ENCODE measurements at regions not wholly inside any gene's neighbourhood (a gene's known extent, or its start where the extent isn't known, plus 50 kb on each side); places are given as distances from the start of the nearest gene placed in this dataset.
"Not testable (repeated sequence)": the region's sequence is repeated elsewhere in the genome, so short reads cannot be mapped to it uniquely, and the experiment has no call there.

DNA sequence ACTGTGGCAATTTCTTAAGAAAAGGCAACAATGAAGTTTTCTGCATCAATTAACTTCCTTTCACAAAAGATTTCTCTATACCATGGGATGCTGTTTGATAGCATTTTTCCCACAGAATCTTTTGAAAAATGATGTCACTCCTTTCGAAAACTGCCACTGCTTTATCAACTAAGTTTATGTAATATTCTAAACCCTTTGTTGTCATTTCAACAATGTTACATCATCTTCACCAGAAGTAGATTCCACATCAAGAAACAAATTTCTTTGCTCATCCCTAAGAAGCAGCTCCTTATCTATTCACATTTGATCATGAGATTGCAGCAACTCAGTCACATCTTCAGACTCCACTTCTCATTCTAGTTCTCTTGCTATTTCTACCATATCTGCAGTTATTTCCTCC, 116.1 kb upstream of the KCND3 start:
- DNase-seq = no peak

DNA sequence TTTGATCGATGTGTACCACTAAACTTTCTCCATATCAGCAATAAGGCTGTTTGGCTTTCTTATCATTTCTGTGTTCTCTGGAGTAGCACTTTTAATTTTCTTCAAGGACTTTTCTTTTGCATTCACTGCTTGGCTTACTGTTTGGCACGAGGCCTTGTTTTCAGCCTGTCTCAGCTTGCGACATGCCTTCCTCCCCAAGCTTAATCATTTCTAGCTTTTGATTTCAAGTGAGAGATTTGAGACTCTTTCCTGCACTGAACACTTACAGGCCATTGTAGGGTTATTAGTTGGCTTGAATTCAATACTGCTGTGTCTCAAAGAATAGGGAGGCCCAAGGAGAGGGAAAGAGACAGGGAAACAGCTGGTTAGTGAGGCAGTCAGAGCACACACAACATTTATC, 120.6 kb upstream of the KCND3 start:
- DNase-seq = no peak

DNA sequence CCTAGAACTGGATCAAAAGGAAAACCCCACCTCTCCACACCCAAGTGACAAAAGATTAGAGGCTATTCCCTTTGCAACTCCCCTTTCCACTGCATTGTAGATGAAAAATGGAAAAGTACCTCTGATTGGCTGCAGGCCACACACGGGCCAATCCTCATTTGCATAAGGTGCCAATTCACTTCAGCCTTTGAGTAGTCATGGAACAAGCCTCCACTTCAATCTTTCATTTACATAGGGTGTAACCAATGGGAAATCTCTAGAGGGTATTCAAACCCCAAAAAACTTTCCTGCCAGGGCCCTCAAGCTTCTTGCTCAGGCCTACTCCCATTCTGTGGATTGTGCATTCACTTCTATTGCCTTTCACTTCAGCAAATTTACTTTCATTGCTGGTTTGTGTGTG, 122.3 kb upstream of the KCND3 start:
- no peak for DNase-seq

DNA sequence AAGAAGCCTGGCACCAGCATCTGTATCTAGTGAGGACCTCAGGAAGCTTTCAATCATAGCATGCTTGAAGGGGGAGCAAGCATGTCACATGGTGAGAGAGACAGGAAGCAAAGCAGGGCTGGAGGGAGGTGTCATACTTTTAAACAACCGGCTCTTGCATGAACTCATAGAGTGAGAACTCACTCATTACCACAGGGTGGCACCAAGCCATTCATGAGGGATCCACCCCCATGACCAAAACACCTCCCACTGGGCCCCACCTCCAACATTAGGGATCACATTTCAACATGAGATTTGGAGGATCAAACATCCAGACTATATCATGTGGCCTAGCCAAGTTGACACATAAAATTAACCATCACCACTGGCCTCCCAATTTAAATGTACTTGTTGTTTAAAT, 125.1 kb upstream of the KCND3 start:
- DNase-seq = no peak

DNA sequence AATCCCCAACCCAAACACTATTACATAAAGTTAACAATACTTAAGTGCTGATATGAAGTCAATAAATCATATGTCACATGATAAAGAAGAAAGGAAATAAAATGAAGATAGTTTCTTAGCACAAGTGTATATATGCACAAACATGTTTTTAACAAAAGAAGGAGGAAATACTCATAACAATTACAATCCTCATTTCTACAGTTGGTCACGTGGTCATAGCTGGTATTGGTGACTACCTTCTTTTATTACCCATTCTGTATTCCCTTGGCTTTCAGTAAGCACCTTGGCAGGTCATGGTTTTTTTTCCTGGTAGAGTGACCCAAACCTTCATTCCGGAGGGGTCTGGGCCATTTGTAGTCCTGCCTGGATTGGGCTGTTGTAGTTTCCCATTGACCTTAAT, 137.1 kb upstream of the KCND3 start:
- DNase-seq = no peak

DNA sequence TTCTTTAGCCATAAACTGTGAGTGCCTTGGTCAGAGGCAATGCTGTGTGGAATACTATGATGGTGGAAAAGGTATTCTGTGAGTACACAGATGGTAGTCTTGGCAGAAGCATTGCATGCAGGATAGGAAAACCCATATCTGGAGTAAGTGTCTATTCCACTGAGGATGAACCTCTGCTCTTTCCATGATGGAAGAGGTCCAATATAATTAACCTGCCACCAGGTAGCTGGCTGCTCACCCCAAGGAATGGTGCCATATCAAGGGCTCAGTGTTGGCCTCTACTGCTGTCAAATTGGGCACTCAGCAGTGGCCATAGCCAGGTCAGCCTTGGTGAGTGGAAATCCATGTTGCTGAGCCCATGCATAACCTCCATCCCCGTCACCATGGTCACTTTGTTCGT, 138.1 kb upstream of the KCND3 start:
- not testable (repeated sequence) for DNase-seq

DNA sequence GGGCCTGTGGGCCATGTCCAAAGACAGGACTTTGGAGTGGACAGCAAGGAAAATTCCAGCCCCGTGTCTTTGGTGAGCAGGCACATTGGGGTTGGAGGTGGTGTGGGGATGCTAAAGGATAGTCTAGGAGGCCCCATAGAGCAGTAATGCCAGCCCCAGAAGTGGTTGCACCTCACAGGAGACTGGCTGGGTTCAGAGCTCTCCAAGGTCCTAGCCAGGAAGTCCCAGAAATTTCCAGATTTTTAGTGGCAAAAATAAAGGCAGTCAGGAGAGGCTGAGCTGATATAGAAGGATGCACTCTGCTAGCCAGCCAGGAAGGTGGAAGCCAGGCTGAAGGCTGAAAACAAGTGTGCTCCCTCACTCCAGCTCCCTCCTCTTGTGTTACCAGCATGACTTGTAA, 144.0 kb upstream of the KCND3 start:
- DNase-seq = no peak

DNA sequence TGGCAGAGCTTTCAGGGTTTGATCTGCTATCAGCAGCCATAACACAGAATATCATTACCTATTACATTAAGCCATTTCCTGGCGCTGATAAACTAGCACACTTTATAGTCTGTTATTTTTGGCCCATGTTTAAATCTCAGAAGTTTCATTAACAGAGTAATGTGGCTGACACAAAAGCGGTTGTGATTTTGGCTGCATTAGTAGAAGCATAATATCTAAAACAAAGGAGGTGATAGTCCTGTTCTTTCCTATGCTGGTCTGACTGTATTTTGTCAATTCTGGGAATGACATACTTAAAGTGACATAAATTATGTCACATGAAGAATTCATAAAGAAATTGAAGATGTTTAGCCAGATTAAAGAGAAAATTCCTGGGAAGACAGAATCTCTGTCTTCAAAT, 151.3 kb upstream of the KCND3 start:
- no peak for DNase-seq

DNA sequence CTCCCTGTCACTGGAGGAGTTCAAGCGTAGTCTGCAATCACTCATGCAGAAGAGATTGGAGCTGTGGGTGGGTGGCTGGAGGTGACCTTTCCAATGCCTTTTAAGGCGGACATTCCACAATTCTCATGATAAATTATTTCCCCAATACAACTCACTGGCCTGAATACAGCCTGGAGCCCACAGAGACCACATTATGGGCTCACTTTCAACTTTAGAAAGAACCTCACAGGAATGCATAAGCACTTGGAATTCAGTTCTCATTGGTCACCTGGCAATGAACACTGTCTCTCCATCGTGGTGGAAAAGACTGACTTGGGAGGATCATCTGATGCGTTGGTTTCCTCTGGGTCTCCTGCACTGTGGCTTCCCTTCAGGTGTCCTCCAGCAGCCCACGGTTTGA, 151.8 kb upstream of the KCND3 start:
- no peak for DNase-seq

DNA sequence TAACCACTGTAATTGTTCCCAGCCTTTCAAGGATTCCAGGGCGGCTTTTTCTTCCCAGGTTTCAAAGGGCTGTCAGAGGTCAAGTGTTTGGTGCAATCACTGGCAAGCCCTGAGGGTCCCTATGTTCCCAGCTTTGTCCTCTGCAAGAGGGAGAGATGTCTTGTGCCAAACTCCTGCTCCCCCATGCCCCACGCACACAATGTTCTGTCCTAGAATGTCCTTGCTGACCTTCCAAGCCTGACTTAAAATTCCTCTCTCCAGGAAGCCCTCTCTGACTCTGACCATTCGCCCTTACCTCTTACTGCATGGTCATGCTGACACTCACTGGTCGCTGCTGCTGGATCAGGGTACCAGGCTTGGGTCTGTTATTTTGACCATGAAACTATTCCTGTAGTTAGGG, 152.5 kb upstream of the KCND3 start:
- DNase-seq = no peak

DNA sequence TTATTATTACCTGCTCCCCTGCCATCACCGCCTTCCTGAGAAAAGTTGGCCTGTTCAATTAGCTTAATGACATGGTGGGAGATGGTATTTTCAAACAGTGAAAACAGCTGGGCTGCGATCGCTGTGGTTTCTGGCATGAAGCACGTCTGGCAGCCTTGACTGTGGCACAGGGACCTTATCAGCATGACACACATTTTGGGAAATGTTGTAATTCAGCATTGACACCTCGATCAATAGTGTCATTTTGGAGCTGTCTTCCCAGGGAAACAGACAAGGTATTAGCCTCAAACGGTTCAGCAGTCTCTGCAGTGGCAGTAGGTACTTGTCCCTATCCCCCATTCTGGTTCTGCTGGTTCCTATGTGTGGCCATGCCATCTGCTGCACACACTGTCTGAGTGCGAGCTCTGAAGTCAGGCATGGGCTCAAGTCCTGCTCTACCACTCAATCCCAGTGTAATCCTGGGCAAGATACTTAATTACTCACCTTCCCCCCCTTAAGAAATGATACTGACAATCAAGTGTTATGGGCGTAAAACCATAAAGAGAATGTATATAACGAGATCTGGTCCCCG, 154.5 kb upstream of the KCND3 start:
- no peak for DNase-seq

DNA sequence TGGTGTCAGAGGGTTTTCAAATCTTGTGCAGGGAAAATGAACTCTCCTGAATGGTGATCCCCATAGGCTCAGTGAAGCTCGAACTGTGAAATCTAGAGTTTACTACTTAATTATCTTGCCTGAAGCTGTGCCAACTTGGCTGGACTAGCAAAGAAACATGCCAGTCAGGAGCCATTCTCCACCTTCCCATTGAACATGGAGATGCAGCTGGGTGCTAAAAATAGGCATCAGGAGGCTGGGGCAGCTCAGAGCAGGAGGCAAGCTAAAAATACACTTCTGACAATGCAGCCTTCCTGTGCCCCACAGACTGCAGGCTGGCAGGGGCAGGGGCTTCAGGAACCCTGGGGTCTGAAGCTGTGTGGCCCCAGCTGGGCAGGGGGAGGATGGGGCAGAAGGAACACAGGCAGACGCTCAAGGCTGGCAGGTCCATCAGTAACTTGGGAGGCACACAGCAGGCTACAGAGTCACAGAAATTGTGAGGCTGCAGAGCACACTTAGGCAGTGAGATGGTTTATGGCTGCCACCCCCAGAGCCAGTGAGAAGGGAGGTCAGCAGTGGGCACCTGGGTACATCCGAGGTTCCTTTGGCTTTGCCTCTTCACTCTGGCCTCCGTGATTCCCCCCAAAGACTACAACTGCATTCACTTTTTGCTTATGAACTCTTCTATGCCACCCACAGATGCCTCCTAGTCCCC, 155.4 kb upstream of the KCND3 start:
- no peak for DNase-seq

DNA sequence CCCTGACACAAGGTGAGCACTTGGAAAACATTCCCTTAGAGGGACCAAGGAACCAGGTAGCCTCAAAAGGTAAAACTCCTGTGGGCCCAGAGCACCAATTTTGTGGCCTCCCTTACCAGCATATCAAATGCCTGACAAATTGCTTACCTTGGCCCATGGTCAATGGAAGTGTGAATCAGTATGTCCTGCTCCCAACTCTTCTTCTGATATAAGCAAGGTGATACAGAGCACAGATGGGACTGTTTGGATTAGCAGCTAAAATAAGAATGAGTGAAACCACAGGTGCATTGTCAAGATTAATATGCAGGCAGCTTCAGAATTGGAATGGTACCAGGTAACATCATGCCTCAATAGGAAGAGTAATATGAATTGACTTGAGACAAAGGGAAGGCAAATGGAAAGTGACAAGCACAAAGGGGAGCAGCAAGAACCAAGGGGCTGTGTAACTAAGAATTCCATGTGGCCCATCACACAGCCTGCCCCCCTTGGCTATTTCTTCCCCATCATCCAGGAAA, 156.8 kb upstream of the KCND3 start:
- no peak for DNase-seq

DNA sequence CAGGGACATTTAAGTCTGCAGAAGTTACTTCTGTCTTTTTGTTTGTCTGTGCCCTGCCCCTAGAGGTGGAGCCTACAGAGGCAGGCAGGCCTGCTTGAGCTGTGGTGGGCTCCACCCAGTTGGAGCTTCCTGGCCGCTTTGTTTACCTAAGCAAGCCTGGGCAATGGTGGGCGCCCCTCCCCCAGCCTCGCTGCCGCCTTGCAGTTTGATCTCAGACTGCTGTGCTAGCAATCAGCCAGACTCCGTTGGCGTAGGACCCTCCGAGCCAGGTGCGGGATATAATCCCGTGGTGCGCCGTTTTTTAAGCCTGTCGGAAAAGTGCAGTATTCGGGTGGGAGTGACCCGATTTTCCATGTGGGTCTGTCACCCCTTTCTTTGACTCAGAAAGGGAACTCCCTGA, 170.7 kb upstream of the KCND3 start:
- DNase-seq = not testable (repeated sequence)

DNA sequence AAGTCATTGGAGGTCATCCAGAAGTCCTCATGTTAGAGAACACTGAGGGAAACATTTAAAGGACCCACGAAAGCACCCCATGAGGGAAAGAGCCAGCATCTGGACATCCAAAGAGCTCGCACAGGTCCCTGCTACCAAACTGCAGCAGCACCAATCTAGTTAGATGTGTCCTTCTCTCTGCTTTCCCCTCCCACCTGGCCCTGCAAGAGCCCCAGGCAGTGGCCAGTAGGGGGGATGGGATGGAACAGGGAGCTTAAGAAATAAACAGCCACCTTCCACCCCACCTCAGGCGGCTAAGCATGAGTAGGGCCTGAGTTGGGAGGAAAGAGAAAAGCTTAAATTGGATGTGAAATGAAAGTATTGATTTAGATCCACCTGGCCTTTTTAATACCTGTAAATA, 175.9 kb upstream of the KCND3 start:
- DNase-seq = no peak

DNA sequence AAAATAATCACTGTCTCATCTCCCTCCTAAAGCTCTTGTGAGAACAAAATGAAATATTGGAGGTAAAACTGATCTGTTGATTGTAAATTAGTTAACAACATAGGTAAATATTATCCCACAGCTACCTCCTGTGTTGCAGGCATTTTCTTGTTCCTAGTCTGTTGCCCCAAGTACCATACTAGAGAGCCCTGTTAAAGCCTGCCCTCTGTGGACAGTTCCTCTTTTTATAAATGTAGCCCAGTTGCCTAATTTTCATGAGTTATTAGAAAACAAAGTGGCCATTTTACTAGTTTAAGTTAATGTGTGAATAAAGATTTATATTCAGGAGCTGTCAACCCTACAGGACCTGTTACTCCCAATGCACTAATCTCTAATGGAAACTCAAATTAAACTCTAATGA, 180.0 kb upstream of the KCND3 start:
- DNase-seq = no peak

DNA sequence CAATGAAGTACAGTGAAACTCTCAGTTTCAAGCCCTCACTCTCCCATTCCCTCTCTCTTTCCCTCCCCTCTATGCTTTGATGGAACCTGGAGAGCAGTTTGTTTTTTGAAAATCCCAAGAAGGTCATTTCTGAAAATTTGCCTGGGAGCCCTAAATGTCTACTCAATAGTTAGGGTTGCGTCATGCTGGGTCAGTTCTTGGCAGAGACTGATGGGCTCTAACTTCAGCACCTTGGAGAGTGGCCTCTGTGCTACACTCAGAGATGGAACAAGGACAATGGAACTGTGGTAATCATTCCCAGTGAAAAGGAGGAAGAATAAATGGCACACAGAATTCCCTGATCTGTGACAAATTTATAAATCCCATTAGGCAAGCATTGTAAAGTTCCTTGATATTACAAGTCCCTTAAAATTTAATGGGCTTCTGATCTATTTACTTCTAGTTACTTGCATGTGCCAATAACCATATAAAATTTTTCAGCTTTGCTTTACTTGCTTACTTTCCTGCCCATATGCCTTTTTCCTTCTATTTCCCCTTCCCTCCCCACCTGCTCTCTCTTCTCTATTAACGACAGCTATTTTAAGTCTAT, 182.9 kb upstream of the KCND3 start:
- DNase-seq = peak; percentile 27

DNA sequence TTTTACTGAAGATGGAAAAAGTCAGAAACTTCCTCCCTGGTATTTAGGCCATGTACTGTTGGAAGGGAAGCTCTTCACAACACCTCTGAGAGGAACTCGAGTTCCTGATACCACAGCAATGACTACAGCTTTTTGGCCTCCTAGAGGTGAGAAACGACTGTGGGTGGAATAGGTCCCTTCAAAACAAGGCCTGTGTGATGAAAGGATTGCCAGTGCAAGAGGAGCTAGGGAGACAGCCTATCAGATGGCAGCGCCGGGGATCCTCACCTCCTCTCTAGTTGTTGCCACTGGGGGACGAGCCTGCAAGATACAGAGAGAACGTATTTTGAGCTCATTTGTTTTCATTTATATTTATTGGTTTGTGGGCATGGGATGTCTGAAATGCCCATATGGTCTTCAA, 187.8 kb upstream of the KCND3 start:
- no peak for DNase-seq

DNA sequence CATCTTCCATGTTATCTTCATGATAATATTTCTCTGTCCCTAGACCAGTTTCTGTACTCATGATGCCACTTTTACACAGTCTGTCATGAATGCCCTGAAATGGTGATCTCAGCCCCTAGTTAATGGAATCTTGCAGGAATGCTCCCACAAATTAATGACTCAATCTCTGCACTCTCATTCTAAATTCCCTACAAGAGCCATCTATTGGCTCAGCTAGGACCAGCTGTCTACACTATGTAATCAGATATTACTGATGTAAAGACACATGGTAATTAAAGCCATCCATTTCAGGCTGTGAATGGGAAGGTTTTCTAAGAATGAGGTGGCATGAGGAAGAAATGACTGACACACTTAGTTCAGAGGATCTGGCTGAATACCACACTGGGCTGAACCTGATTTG, 199.1 kb upstream of the KCND3 start:
- no peak for DNase-seq

DNA sequence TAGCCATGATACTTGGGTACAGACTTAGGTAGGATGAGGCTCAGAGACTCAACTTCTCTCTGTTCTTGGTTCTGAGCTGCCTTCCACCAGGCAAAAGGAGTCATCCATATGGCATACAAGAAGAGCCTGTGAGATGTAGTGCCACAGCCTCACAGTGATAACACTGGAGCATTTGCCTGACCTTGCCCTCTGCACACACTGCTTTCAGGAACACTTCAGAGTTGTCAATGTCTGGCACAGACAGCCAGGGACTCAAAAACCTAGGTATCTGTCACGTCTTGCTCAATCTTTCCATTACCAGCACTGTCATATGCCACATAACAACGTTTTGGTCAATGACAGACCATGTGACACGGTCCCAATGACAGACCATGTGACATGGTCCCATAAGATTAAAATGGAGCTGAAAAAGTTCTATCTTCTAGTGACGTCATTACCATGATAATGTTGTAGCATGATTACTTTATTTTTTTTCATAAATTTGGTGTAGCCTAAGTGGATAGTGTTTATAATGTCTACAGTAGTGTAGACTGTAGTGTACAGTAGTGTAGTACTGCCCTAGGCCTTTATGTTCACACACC, 199.9 kb upstream of the CTTNBP2NL start:
- DNase-seq = no peak

DNA sequence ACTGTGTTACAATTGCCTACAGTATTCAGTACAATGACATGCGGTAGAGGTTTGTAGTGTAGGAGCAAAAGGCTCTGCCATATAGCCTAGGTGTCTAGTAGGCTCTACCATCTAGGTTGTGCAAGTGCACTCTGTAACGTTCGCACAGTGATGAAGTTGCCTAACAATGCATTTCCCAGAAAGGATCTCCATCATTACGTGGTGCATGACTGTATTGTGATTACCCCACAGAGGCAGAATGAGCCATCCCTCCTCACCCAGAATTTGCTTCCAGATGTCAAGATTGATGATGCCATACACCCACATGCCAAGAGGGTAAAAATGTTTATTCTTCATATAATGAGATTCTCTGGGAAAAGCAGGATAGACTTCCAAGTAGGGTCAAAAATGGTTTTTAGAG, 199.3 kb upstream of the CTTNBP2NL start:
- DNase-seq = no peak

DNA sequence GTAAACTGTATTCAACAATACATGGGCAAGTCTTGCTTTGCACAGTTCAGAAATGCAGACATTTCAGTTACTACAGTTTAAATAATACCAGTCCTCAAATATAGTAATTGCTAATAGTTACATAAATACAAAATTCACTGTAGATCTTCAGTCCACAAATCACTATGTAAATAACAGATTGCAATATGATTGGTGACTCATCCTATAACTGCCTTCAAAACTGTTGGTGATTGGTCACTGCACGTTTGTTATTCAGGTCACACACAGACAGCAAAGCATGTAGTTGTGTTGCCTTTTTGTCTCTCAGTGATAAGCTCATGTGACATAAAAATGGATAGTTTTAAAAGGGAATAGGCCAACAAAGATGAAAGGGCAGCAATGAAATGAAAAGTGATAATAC, 186.5 kb upstream of the CTTNBP2NL start:
- DNase-seq = no peak

DNA sequence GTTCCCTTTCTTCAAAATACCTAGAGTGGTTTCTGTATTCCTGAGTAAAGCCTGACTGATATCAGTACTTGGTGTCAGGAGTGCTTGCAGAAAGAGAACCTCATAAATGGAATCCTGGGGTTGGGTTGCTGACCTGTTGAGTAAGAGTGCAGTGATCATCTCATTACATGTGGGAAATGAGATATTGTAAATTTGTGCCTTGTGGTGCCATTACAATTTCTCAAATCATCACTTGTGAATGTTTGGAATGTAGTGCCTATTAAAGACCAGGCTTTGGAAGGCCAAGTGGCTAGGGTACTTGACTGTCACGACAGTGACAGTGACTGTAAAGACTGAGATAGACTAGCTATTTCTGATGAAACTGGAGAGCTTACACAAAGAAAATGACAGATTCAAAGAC, 176.7 kb upstream of the CTTNBP2NL start:
- no peak for DNase-seq

DNA sequence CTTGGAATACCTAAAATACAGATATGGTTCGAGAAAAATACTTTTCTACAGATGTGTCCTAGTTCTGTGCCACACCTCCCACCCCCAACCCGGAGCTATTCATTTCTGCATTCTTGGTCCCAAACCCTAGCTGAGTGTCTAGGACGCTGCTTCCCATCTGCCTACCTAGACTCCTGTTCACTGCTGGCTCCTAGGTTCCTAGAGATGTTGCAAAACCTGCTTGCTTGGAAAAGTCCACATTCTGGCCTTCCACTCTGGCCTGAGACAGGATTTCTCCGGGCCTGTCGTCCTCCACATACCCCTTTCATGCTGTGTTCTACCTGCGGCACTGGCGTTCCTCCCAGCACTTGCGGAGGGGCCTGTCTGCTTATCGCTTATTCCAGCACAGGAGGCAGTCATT, 165.8 kb upstream of the CTTNBP2NL start:
- no peak for DNase-seq

All from fibroblast of skin of right quadriceps (primary cell).